ENCODE measurements at regions not wholly inside any gene's neighbourhood (a gene's known extent, or its start where the extent isn't known, plus 50 kb on each side); places are given as distances from the start of the nearest gene placed in this dataset.

DNA sequence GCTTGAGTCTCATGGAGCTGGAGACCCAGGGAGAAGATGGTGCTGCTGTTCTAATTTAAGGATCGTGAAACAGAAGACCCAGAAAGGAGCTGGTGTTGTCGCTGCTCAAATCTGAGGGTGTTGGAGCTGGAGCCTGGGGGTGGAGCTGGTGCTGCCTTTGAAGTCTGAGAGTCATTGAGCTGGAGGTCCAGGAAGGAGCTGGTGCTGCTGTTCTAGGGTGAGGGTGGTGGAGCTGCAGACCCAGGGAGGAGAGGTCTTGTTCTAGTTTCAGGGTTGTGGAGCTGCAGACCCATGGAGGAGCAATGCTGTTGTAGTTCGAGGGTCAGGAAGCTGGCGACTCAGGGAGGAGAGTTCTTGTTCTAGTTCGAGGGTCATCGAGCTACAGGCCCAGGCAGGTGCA is 84.1 kb upstream of the ZNF479 start:
- TF ChIP-seq YY1 (IDR thresholded peaks at IDR 0.05; ENCODE audit: low read depth) (no peak), TAF1 (IDR thresholded peaks at IDR 0.05; ENCODE audit: low read depth) (no peak), CEBPB (IDR thresholded peaks at IDR 0.05) (no peak), NFIC (IDR thresholded peaks at IDR 0.05) (no peak), TEAD4 (IDR thresholded peaks at IDR 0.05) (no peak)
- TF ChIP-seq, protein P1, sequence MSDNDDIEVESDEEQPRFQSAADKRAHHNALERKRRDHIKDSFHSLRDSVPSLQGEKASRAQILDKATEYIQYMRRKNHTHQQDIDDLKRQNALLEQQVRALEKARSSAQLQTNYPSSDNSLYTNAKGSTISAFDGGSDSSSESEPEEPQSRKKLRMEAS (IDR thresholded peaks at IDR 0.05): no peak
